NCI-H2081 (cell line): ENCODE measurements at regions not wholly inside any gene's neighbourhood (a gene's known extent, or its start where the extent isn't known, plus 50 kb on each side); places are given as distances from the start of the nearest gene placed in this dataset.

Experiments
- DNase-seq, 2 experiments: peaks; one replicate each; lab custom pipeline; 2025; lab: John Stamatoyannopoulos, UW

DNA sequence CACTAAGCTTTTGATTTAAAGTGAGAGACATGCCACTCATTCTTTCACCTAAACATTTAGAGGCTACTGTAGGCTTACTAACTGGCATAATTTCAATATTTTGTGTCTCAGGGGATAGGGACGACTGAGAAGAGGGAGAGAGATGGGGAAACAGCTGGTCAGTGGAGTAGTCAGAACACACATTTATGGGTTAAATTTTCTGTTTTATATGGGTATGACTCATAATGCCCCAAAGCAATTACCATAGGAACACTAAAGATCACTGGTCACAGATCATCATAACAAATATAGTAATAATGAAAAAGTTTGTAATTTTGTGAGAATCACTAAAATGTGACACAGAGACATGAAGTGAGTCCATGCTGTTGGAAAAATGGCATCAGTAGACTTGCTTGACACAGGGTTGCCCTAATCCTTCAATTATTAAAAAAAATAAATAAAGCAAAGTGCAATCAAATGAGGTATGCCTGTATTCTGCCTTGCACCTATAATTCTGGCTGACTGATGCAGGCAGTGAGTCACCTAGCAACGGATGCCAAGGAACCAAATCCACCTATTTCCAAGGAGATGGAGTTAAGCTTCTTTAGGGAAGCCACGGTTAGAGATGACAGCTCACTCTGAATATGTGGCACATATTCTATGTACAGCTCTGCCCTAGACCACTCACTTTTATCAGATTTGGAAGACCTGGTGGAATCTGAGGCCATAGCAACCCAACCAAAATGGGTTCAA is 166.1 kb downstream of the MARCHF11 start:
- no peak for DNase-seq

DNA sequence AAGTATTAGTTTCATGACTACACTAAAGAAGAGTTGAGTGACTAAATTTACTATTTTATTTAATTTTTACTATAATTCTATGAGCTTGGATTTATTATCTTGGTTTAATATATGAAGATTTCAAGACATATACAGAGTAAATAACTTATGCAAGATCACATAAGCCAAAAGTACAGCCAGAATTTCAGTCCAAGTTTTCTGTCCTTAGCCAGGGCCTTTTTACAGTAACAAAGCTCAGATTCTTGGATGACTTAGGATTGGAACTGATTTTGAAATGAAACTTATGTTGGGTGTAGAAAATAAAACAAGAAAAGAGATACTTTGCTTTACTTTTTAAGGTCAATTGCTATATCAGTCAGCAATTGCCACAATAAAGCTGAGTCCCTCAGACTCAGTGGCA is 170.3 kb downstream of the MARCHF11 start:
- DNase-seq: no peak

DNA sequence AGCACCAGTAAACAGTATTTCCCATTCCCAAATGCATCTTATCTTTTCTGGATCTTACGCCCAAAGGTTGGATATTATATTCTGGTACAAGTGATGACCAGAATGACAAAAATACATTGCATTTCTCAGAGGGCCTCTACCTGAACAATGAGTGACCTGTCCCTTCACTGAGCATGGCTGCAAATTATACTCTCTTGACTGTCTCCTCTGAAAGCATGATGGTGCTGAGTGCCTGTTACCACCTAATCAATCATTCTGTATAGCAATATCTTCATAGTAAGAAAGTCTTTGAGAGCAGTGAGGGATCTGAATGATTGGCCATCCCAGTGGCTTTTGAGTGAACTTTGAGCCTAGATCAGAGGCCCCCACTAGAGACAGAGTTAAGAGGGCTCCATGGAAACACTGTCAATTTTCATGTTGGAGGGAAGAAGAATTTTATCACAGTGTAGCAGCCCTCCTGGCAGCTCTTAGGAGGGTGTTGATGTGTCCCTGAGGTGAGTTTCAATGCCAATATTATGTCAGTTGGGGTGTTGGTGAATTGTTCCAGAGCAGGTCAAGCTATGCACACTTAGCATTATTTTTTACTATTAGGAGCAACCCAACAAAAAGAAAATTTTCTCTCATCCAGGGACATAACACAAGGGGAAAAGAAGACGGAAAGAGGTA is 171.7 kb downstream of the MARCHF11 start:
- no peak for DNase-seq

DNA sequence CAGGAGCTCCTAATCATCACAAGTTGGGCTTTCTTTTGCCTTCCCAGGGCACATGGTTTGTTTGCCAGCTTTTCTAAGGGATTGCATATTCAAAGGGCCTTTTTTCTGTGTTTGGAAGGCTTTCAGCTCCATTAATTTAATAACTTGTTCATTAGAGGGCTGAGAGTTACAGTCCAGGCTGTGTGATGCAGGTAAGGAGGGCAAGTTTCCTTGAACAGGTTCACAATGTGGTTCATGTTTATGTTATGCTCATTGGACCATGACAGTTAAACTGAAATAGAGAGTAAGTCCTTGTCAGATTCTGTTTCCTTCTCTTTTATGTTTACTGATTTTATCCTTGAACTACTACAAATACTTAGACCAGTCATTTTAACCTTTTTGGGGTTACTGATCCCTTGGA is 174.4 kb downstream of the MARCHF11 start:
- no peak for DNase-seq

DNA sequence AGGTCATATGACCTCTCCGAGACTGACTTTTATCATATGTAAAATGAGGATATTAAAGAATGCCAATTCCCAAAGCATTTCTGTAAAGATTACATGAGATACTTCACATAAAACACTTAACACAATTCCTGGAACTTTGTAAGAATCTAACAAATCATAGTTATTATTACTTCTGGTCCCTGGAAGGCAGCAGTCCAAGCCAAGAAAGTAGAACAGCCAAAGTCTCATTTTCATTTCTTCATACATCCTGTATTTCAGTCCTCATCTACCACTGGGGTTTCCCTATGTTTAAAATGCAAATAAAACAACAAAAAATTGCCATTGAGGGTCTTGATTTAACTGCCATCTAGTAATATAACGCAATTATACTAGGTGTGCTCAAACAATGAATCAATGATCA is 179.5 kb downstream of the MARCHF11 start:
- no peak for DNase-seq

DNA sequence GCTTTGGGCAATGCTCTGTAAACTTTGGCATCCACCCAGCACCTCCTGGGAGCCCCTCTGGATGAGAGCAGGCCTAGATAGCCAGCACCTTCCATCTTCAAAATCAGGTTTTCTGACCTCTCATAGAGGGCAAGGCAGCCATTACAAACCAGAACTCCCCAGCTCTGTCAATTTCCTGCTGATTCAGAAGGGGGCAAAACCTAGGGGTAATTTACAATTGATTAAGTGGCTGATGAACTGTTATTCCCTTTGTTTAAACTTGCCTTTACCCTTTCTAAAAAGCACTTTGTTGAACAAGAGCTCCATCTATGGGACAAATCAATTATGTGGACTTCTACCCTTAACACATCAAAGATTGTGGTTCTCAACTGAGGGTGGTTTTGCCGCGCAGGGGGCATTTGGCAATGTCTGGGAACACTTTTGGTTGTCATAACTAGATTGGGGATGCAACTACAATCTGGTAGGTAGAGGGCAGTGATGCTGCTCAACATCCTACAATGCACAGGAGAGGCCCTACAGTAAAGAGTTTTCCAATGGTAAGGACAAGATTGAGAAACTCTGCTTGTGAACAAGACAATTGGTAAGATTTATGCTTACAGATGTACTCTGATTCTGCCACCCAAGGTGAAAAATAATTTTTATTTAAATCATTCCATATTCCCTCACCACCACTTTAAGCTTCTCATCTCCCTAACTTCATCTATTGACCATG is 184.1 kb downstream of the MARCHF11 start:
- DNase-seq: peak; percentile 27 to 72

DNA sequence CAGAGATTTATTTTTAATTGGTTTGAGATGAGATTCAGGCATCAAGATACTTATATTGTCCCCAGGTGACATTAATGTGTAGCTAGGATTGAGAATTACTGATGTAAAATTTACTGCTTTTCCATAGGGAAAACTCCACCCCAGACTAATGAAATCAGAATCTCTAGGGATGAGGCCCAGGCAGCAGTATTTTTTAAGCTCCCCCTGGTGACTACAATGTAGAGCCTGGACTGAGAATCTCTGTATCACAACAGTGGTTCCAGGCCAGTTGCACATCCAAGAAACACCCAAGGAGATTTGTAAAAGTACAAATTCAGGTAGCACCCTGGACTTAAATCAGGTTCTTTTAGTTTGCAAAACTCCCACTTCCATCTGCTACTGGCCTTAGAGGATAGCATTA is 185.7 kb downstream of the MARCHF11 start:
- no peak for DNase-seq

DNA sequence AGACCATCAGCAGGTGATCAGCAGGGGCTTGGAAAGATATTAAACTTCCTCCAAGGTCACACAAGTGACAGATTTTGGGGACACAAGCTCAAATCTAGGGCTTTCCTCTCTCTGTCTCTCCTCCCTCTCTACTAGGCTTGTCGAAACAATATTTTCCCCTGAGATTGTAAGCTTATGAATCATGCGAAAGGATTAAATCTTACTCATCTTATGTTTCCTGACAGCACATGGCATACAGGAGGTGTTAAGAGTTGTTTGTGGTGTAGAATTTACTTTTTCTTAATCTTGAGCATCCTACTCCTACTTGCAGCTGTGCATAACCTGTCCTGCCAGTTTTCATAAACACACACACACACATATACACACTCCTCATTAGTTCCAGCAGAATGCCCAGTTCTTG is 186.3 kb downstream of the MARCHF11 start:
- no peak for DNase-seq

DNA sequence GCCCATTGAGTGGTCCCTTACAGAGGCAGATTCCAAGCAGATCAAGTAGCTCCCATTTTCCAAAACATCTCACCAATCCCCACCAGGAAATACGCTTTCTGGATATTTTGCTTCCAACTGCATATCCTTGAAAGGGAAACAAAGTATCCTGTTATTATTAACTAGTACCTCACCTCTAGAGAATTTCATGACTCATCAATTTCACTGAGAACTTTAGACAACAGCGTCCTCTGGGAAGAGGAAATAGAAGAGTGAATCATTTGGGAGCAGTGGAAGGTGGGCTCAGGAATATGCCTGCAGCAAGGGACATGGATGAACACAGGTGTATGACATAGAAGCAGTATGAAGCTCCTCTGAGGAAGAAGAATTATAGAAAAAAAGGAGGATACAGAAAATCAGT is 186.7 kb downstream of the MARCHF11 start:
- DNase-seq: no peak

DNA sequence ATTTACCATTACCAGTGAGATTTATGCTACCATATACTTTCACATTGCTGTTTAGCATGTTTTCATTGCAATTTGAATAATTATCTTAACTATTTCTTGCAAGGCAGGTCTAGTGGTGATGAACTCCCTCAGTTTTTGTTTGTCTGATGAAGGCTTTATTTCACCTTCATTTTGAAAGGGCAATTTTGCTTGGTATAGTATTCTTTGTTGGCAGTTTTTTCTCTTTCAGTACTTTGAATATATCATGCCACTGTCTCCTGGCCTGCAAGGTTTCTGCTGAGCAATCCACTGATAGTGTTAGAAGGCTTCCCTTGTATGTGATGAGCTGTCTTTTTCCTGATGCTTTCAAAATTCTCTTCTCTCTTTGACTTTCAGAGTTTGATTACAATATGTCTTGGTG is 188.0 kb downstream of the MARCHF11 start:
- DNase-seq: no peak
